ENCODE measurements at regions not wholly inside any gene's neighbourhood (a gene's known extent, or its start where the extent isn't known, plus 50 kb on each side); places are given as distances from the start of the nearest gene placed in this dataset.

- no peak for DNase-seq
These were observed 458.4 kb upstream of the C9orf72 start for GRCh38 chr9:28031521-28032267.

GRCh38 chr9:28032268-28032590, 458.9 kb upstream of the C9orf72 start:
- DNase-seq, result no peak

GRCh38 chr9:28034242-28034641, 461.0 kb upstream of the C9orf72 start:
- DNase-seq, result no peak

GRCh38 chr9:28037968-28038367, 464.7 kb upstream of the C9orf72 start:
- no peak for DNase-seq

GRCh38 chr9:28045051-28045450, 471.8 kb upstream of the C9orf72 start:
- DNase-seq, result no peak

- DNase-seq, result peak; percentile 36 to 56
These were observed 476.8 kb upstream of the C9orf72 start for GRCh38 chr9:28050046-28050445.

GRCh38 chr9:28050941-28051340, 477.7 kb upstream of the C9orf72 start:
- no peak for DNase-seq

GRCh38 chr9:28051559-28052503, 478.6 kb upstream of the C9orf72 start:
- DNase-seq, result no peak

- DNase-seq, result no peak
These were observed 480.0 kb upstream of the C9orf72 start for GRCh38 chr9:28053096-28053777.

- DNase-seq, result no peak
These were observed 482.7 kb upstream of the C9orf72 start for GRCh38 chr9:28056006-28056405.

GRCh38 chr9:28056466-28056865, 483.2 kb upstream of the C9orf72 start:
- no peak for DNase-seq

GRCh38 chr9:28059192-28059591, 485.9 kb upstream of the C9orf72 start:
- DNase-seq, result no peak

- DNase-seq, result no peak
These were observed 491.0 kb upstream of the C9orf72 start for GRCh38 chr9:28064241-28064815.

GRCh38 chr9:28073270-28073669, 500.0 kb upstream of the C9orf72 start:
- DNase-seq, result peak; percentile 24 to 63

GRCh38 chr9:28079677-28080076, 506.4 kb upstream of the C9orf72 start:
- no peak for DNase-seq

- DNase-seq, result no peak
These were observed 509.4 kb upstream of the C9orf72 start for GRCh38 chr9:28082671-28083070.

GRCh38 chr9:28086881-28087280, 513.6 kb upstream of the C9orf72 start:
- DNase-seq, result no peak

- no peak for DNase-seq
These were observed 520.0 kb upstream of the C9orf72 start for GRCh38 chr9:28092981-28093936.

- DNase-seq, result no peak
These were observed 528.2 kb upstream of the C9orf72 start for GRCh38 chr9:28101509-28101908.

- no peak for DNase-seq
These were observed 531.7 kb upstream of the C9orf72 start for GRCh38 chr9:28105001-28105400.

- no peak for DNase-seq
These were observed 546.9 kb upstream of the C9orf72 start for GRCh38 chr9:28120184-28120583.

GRCh38 chr9:28120626-28121025, 547.3 kb upstream of the C9orf72 start:
- no peak for DNase-seq
